OCI-LY7 (cell line): ENCODE measurements at regions not wholly inside any gene's neighbourhood (a gene's known extent, or its start where the extent isn't known, plus 50 kb on each side); places are given as distances from the start of the nearest gene placed in this dataset.

Experiments used
- BruUV-seq: library from RNA; stranded (reverse); fragments of 400-500 nt; replicated peaks from 2 replicates; lab custom pipeline; 2021; lab: Mats Ljungman, UMichigan
- CTCF ChIA-PET: fragments of 300-600 bp; sonication (Branson Sonifier 250); formaldehyde crosslinking; loops from one replicate; lab custom pipeline; 2022; ENCODE audit warnings: antibody characterized with exemption; ENCODE audit not compliant: unreplicated experiment; lab: Charles Lee
- POLR2A ChIA-PET: fragments of 300-600 bp; sonication (Branson Sonifier 250); formaldehyde crosslinking; loops from one replicate; lab custom pipeline; 2022; ENCODE audit warnings: antibody characterized with exemption; lab: Charles Lee
- DNase-seq: peaks from one replicate; pipeline ENCODE4 v3.0.0-alpha.2; 2015; ENCODE audit warnings: low spot score
- H2AFZ ChIP-seq: fragments of 200-600 bp; sonication (generic), shearing (Covaris generic); 2 replicates; pipeline ENCODE4 v1.6.1; 2014; ENCODE audit warnings: mild to moderate bottlenecking, antibody characterized with exemption, low read length, moderate library complexity
- H3K27ac ChIP-seq: fragments of 200-600 bp; sonication (generic); 2 replicates; pipeline ENCODE4 v1.5.1; 2014; ENCODE audit warnings: mixed run types, low read depth, mild to moderate bottlenecking, moderate library complexity, low read length, inconsistent platforms; ENCODE audit not compliant: poor library complexity, severe bottlenecking
- H3K36me3 ChIP-seq: fragments of 200-600 bp; sonication (generic); 2 replicates; pipeline ENCODE4 v1.6.1; 2014; ENCODE audit warnings: mild to moderate bottlenecking, antibody characterized with exemption, low read length, moderate library complexity, mixed read lengths; ENCODE audit not compliant: insufficient read depth
- H3K4me1 ChIP-seq: fragments of 200-600 bp; sonication (generic); 2 replicates; pipeline ENCODE4 v1.5.1; 2014; ENCODE audit warnings: mild to moderate bottlenecking, low read length; ENCODE audit not compliant: insufficient read depth, poor library complexity, severe bottlenecking
- H3K4me2 ChIP-seq: fragments of 200-600 bp; sonication (generic); 2 replicates; pipeline ENCODE4 v1.6.1; 2014; ENCODE audit warnings: mild to moderate bottlenecking, low read length
- H3K4me3 ChIP-seq: fragments of 200-600 bp; sonication (generic); 2 replicates; pipeline ENCODE4 v1.5.1; 2014; ENCODE audit warnings: mild to moderate bottlenecking, low read depth, low read length; ENCODE audit not compliant: poor library complexity, severe bottlenecking
- H3K79me2 ChIP-seq: fragments of 200-600 bp; sonication (generic); 2 replicates; pipeline ENCODE4 v1.6.1; 2016; ENCODE audit warnings: low read depth, mild to moderate bottlenecking, low read length, moderate library complexity, mixed read lengths; ENCODE audit not compliant: insufficient read depth
- H3K9me2 ChIP-seq: fragments of 200-600 bp; sonication (generic); 2 replicates; pipeline ENCODE4 v1.6.1; 2016; ENCODE audit warnings: mild to moderate bottlenecking, low read length, mixed read lengths; ENCODE audit not compliant: insufficient read depth
- H3K9me3 ChIP-seq: fragments of 200-600 bp; sonication (generic); 2 replicates; pipeline ENCODE4 v1.6.1; 2014; ENCODE audit warnings: mild to moderate bottlenecking, mixed run types, low read length, mixed read lengths
- H4K20me1 ChIP-seq: fragments of 200-600 bp; sonication (generic); 2 replicates; pipeline ENCODE4 v1.6.1; 2014; ENCODE audit warnings: mild to moderate bottlenecking, antibody characterized with exemption, low read length, moderate library complexity, mixed read lengths; ENCODE audit not compliant: insufficient read depth
- CTCF ChIP-seq: fragments of 200-600 bp; sonication (generic); conservative IDR thresholded peaks from 2 replicates; pipeline ENCODE4 v1.5.1; 2014; ENCODE audit warnings: mild to moderate bottlenecking, antibody characterized with exemption, low read length, moderate library complexity, mixed read lengths
- EZH2phosphoT487 ChIP-seq: fragments of 200-600 bp; sonication (generic); IDR thresholded peaks from 2 replicates; pipeline ENCODE4 v1.6.1; 2018; ENCODE audit warnings: low read depth, borderline replicate concordance, mild to moderate bottlenecking, mixed run types, antibody characterized with exemption, low read length, moderate library complexity, mixed read lengths
- intact Hi-C: fragments of 100-400 bp; cut with micrococcal nuclease; formaldehyde crosslinking; loops from one replicate; pipeline ENCODE4 v1.10.0; 2022; ENCODE audit not compliant: unreplicated experiment

- H3K27ac ChIP-seq, result no peak overlapping the region
- no peaks in the 10 kb centered on the region for H3K36me3 ChIP-seq
- POLR2A ChIA-PET, result no interaction called here
- no peaks in the 10 kb centered on the region for H3K79me2 ChIP-seq
- no peaks in the 10 kb centered on the region for H4K20me1 ChIP-seq
- BruUV-seq, result no TSS peak
- TF ChIP-seq CTCF (no peak), EZH2phosphoT487 (no peak)
- intact Hi-C loops, result no loop called here
- H3K9me2 ChIP-seq, result no peaks in the 10 kb centered on the region
- H3K9me3 ChIP-seq, result no peaks in the 10 kb centered on the region
- no peak overlapping the region for H3K4me3 ChIP-seq
- H3K4me2 ChIP-seq, result no peak overlapping the region
- H2AFZ ChIP-seq, result no peak overlapping the region
- H3K4me1 ChIP-seq, result no peaks in the 10 kb centered on the region
- DNase-seq, result no peak
- CTCF ChIA-PET, result no interaction called here
These were observed 324.2 kb upstream of the HS6ST1 start for GRCh38 chr2:128642821-128643220.

- Histone ChIP-seq H3K27ac (no peak overlapping the region), H3K9me2 (no peaks in the 10 kb centered on the region), H3K4me3 (no peak overlapping the region), H3K36me3 (no peaks in the 10 kb centered on the region), H3K79me2 (no peaks in the 10 kb centered on the region), H2AFZ (no peak overlapping the region), H3K4me1 (no peaks in the 10 kb centered on the region), H4K20me1 (no peaks in the 10 kb centered on the region), H3K9me3 (no peaks in the 10 kb centered on the region), H3K4me2 (no peak overlapping the region)
- ChIA-PET POLR2A (no interaction called here), CTCF (no interaction called here)
- TF ChIP-seq EZH2phosphoT487 (no peak), CTCF (no peak)
- no TSS peak for BruUV-seq
- no peak for DNase-seq
- intact Hi-C loops, result no loop called here
These were observed 324.8 kb upstream of the HS6ST1 start for GRCh38 chr2:128643221-128644065.

GRCh38 chr2:128644156-128644555 lies 325.5 kb upstream of the HS6ST1 start:
- no peak overlapping the region for H2AFZ ChIP-seq
- intact Hi-C loops, result no loop called here
- no TSS peak for BruUV-seq
- H3K36me3 ChIP-seq, result no peaks in the 10 kb centered on the region
- H3K79me2 ChIP-seq, result no peaks in the 10 kb centered on the region
- H3K9me2 ChIP-seq, result no peaks in the 10 kb centered on the region
- H3K4me1 ChIP-seq, result no peaks in the 10 kb centered on the region
- no peaks in the 10 kb centered on the region for H4K20me1 ChIP-seq
- ChIA-PET POLR2A (no interaction called here), CTCF (no interaction called here)
- no peak for TF ChIP-seq CTCF
- no peak for TF ChIP-seq EZH2phosphoT487
- no peak overlapping the region for H3K27ac ChIP-seq
- no peak overlapping the region for H3K4me2 ChIP-seq
- no peak overlapping the region for H3K4me3 ChIP-seq
- no peak for DNase-seq
- H3K9me3 ChIP-seq, result no peaks in the 10 kb centered on the region
